ENCODE measurements at regions not wholly inside any gene's neighbourhood (a gene's known extent, or its start where the extent isn't known, plus 50 kb on each side); places are given as distances from the start of the nearest gene placed in this dataset.
A peak's percentile ranks its signal among the peaks of the same experiment; 100 is the strongest.
"Not testable (repeated sequence)": the region's sequence is repeated elsewhere in the genome, so short reads cannot be mapped to it uniquely, and the experiment has no call there.

DNA sequence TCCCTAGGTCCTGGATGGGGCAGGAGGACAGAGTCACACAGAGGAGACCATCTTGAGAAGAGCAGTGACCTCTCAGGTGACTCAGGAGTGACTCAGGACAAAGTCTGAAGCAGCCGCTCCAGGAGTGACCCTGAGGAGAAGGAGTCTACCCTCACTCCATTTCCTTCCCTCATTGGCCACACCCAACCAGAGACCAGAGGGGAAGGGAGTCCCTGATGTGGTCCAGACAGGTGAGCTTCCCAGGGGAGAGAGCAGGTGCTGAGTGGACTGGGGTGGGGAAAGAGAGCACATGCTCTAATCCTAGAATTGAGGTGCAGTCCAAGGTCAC lies 75.5 kb upstream of the MEDAG start:
- Histone ChIP-seq H3K36me3 (ENCODE audit: control insufficient read depth, insufficient read depth, low read length) (no peaks in the 10 kb centered on the region), H3K4me3 (ENCODE audit: low read depth, low read length) (no peak overlapping the region), H3K9me3 (ENCODE audit: control insufficient read depth, insufficient read depth, low read length) (no peaks in the 10 kb centered on the region), H3K27me3 (ENCODE audit: control insufficient read depth, insufficient read depth, low read length) (peaks cover 4% of the 10 kb centered on the region), H3K4me1 (ENCODE audit: control insufficient read depth, insufficient read depth, low read length) (peaks cover 19% of the 10 kb centered on the region), H3K27ac (ENCODE audit: low read depth, low read length) (no peak overlapping the region)
- WGBS (ENCODE audit: insufficient coverage), result no CpG with 5 or more reads among the region's 1 CpG
- DNase-seq (ENCODE audit: low read depth in 4 of 6, low spot score in 6 of 6), result no peak

DNA sequence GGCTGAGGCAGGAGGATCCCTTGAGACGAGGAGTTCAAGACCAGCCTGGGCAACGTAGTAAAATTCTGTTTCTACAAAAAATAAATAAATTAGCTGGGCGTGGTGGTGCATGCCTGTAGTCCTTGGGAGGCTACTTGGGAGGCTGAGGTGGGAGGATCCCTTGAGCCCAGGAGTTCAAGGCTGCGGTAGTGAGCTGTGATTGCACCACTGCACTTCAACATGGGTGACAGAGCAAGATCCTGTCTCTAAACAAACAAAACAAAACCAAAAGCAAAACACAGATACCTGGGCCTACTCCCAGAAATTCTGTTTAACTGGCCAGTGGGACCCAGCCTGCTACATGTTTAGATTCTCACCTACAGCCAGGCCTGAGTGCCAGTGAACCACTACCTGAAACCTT lies 74.6 kb upstream of the MEDAG start:
- no peaks in the 10 kb centered on the region for H3K36me3 ChIP-seq (ENCODE audit: control insufficient read depth, insufficient read depth, low read length)
- H3K4me1 ChIP-seq (ENCODE audit: control insufficient read depth, insufficient read depth, low read length), result peaks cover 19% of the 10 kb centered on the region
- 92% methylated on average over 2 of the region's 4 CpGs for WGBS (ENCODE audit: insufficient coverage)
- peaks cover 4% of the 10 kb centered on the region for H3K27me3 ChIP-seq (ENCODE audit: control insufficient read depth, insufficient read depth, low read length)
- no peaks in the 10 kb centered on the region for H3K9me3 ChIP-seq (ENCODE audit: control insufficient read depth, insufficient read depth, low read length)
- H3K27ac ChIP-seq (ENCODE audit: low read depth, low read length), result no peak overlapping the region
- no peak overlapping the region for H3K4me3 ChIP-seq (ENCODE audit: low read depth, low read length)
- no peak for DNase-seq (ENCODE audit: low read depth in 4 of 6, low spot score in 6 of 6)

DNA sequence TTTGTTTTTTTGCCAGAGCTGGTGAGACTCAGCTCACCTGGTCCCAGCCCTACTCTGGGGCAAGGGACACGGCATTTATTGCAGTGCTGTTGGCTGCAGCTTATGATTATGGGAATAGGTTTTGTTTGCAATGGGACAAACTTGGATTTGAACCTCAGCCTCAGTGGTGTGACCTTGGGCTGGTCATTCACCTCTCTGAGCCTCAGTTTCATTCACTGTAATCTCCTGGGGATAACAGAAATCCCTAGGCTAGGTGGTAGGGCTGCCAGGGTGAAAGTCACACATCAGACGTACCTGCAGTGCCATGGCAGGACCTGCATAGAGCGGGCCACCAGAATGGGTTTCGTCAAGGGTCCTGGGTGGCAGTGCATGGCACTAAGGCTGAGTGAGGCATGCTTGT lies 73.7 kb upstream of the MEDAG start:
- Histone ChIP-seq H3K4me3 (ENCODE audit: low read depth, low read length) (no peak overlapping the region), H3K27ac (ENCODE audit: low read depth, low read length) (no peak overlapping the region), H3K36me3 (ENCODE audit: control insufficient read depth, insufficient read depth, low read length) (no peaks in the 10 kb centered on the region), H3K9me3 (ENCODE audit: control insufficient read depth, insufficient read depth, low read length) (no peaks in the 10 kb centered on the region), H3K4me1 (ENCODE audit: control insufficient read depth, insufficient read depth, low read length) (peaks cover 19% of the 10 kb centered on the region), H3K27me3 (ENCODE audit: control insufficient read depth, insufficient read depth, low read length) (peaks cover 4% of the 10 kb centered on the region)
- no peak for DNase-seq (ENCODE audit: low read depth in 4 of 6, low spot score in 6 of 6)
- WGBS (ENCODE audit: insufficient coverage), result no CpG with 5 or more reads among the region's 4 CpGs

DNA sequence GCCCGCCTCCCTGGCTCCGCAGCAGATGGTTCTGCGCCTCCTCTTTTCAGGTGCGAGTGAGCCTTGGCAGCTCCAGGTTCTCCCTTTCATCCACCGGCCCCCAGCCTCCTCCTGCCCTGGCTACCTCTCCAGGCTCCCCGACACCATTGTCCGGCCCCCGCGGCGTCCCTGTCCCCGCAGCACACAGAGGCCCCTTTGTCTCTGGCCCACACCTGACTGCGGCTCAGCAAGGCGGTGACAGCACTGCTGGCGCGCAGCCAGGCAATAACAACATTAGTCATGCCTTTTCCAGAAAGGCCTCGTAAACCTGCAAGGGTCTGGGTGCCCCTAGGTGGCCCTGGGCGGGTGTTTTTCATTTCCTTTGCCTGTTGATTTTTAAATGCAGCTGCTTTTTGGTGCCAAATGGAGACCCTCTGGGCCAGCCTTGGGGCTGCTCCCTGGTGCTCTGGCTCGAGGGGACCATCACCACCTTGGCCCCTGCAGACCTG lies 73.2 kb upstream of the MEDAG start:
- no peak overlapping the region for H3K27ac ChIP-seq (ENCODE audit: low read depth, low read length)
- H3K4me3 ChIP-seq (ENCODE audit: low read depth, low read length), result no peak overlapping the region
- no peaks in the 10 kb centered on the region for H3K36me3 ChIP-seq (ENCODE audit: control insufficient read depth, insufficient read depth, low read length)
- no peaks in the 10 kb centered on the region for H3K9me3 ChIP-seq (ENCODE audit: control insufficient read depth, insufficient read depth, low read length)
- H3K27me3 ChIP-seq (ENCODE audit: control insufficient read depth, insufficient read depth, low read length), result peaks cover 4% of the 10 kb centered on the region
- peaks cover 19% of the 10 kb centered on the region for H3K4me1 ChIP-seq (ENCODE audit: control insufficient read depth, insufficient read depth, low read length)
- DNase-seq (ENCODE audit: low read depth in 4 of 6, low spot score in 6 of 6), result peak in 2 of 6 donors; percentile 63 to 79
- WGBS (ENCODE audit: insufficient coverage), result 12% methylated on average over 16 of the region's 18 CpGs

DNA sequence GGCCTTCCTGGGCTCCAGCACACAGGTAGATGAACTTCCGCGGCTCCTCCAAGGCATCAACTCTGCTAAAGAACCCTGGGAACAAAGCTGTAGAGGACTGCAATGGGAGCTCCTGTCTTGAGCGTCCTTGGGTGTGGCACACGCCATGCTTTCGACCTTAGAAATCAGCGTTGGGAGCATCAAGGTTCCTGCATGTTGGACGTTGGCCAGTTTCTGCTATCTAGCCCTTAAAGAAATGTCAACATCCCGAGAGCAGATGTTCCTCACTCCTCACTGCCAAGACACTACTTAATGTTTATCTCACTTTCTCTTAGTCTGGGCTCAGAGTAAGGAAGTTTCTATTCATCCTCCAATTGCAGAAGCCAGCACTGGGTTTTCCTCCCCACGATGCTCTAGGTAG lies 70.6 kb upstream of the MEDAG start:
- H3K4me3 ChIP-seq (ENCODE audit: low read depth, low read length), result no peak overlapping the region
- peak in 1 of 6 donors; percentile 34 for DNase-seq (ENCODE audit: low read depth in 4 of 6, low spot score in 6 of 6)
- no peaks in the 10 kb centered on the region for H3K9me3 ChIP-seq (ENCODE audit: control insufficient read depth, insufficient read depth, low read length)
- peak overlapping the region; percentile 43 for H3K27ac ChIP-seq (ENCODE audit: low read depth, low read length)
- no peaks in the 10 kb centered on the region for H3K36me3 ChIP-seq (ENCODE audit: control insufficient read depth, insufficient read depth, low read length)
- peaks cover 4% of the 10 kb centered on the region for H3K27me3 ChIP-seq (ENCODE audit: control insufficient read depth, insufficient read depth, low read length)
- H3K4me1 ChIP-seq (ENCODE audit: control insufficient read depth, insufficient read depth, low read length), result peaks cover 19% of the 10 kb centered on the region
- WGBS (ENCODE audit: insufficient coverage), result 96% methylated on average over 8 of the region's 9 CpGs

DNA sequence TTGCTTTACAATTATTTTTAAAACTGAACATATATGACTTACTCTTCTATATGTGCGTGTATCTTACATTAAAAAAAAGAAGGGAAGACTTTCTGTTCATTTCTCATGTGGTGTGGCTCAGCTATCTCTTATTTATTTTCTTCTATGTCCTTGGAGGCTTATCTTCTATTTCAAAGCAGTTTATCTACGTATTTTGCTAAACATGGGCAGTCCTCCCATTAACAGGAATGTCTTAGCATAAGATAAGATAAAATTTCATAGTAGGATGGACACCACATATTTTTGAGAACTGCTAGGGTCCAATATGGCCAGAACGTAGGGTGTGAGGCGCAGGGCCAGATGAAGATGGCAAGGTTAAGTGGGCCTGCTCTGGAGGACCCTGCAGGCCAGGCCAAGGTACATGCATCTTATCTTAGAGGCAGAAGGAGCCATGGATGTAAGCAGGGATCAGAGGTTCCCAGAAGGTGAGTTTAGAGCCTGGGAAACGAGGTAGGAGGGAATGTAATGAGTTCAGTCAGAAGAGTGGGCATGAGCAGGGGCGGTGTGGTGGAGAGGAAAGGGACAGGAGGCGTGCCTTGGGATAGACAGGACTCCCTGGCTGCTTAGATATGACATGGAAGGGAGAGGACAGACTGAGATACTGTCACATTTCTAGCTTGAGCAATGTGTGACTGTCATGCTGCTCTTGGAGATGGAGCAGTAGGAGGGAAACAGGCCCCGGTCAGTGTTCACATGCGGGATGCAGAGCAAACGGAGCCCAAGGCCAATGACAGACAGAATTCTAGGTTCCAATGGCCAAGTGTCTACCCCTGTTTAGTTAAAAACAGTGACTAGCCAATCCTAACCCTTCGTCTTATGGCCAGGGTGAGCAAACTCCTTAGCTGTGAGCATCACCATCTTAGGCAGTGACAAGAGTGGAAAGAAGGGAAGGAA lies 68.6 kb upstream of the MEDAG start:
- WGBS (ENCODE audit: insufficient coverage), result 92% methylated on average over 9 of the region's 11 CpGs
- H3K4me3 ChIP-seq (ENCODE audit: low read depth, low read length), result no peak overlapping the region
- H3K27ac ChIP-seq (ENCODE audit: low read depth, low read length), result no peak overlapping the region

DNA sequence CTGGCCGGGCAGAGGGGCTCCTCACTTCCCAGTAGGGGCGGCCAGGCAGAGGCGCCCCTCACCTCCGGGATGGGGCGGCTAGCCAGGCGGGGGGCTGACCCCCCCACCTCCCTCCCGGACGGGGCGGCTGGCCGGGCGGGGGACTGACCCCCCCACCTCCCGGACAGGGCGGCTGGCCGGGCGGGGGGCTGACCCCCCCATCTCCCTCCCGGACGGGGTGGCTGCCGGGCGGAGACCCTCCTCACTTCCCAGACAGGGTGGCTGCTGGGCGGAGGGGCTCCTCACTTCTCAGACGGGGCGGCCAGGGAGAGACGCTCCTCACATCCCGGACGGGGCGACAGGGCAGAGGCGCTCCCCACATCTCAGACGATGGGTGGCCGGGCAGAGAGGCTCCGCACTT lies 66.4 kb upstream of the MEDAG start:
- not testable (repeated sequence) for DNase-seq (ENCODE audit: low read depth in 4 of 6, low spot score in 6 of 6); H3K4me3 ChIP-seq (ENCODE audit: low read depth, low read length); H3K4me1 ChIP-seq (ENCODE audit: control insufficient read depth, insufficient read depth, low read length); H3K27me3 ChIP-seq (ENCODE audit: control insufficient read depth, insufficient read depth, low read length); H3K27ac ChIP-seq (ENCODE audit: low read depth, low read length); H3K9me3 ChIP-seq (ENCODE audit: control insufficient read depth, insufficient read depth, low read length); H3K36me3 ChIP-seq (ENCODE audit: control insufficient read depth, insufficient read depth, low read length)
- WGBS (ENCODE audit: insufficient coverage), result no CpG with 5 or more reads among the region's 30 CpGs

More for the DNA sequence above, 68.6 kb upstream of the MEDAG start:
- Histone ChIP-seq H3K27me3 (ENCODE audit: control insufficient read depth, insufficient read depth, low read length) (peaks cover 4% of the 10 kb centered on the region), H3K36me3 (ENCODE audit: control insufficient read depth, insufficient read depth, low read length) (no peaks in the 10 kb centered on the region), H3K9me3 (ENCODE audit: control insufficient read depth, insufficient read depth, low read length) (no peaks in the 10 kb centered on the region), H3K4me1 (ENCODE audit: control insufficient read depth, insufficient read depth, low read length) (peaks cover 19% of the 10 kb centered on the region)
- no peak for DNase-seq (ENCODE audit: low read depth in 4 of 6, low spot score in 6 of 6)

DNA sequence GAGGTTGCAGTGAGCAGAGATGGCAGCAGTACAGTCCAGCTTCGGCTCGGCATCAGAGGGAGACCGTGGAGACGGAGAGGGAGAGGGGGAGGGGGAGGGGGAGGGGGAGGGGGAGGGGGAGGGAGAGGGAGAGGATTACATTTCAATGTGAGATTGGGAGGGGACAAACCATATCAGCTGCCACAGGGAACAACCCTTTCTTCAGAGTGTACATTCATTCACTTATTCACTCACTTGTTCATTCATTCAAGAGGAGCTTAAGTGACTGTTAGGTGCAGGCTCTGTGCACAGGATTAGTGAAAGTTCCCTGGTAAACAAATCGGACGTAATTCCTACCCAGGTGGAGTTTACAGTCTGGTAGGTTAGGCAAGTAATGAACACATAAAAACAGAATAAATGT lies 65.6 kb upstream of the MEDAG start:
- Histone ChIP-seq H3K4me3 (ENCODE audit: low read depth, low read length) (no peak overlapping the region), H3K36me3 (ENCODE audit: control insufficient read depth, insufficient read depth, low read length) (no peaks in the 10 kb centered on the region), H3K4me1 (ENCODE audit: control insufficient read depth, insufficient read depth, low read length) (no peaks in the 10 kb centered on the region), H3K27ac (ENCODE audit: low read depth, low read length) (peak overlapping the region; percentile 64), H3K27me3 (ENCODE audit: control insufficient read depth, insufficient read depth, low read length) (no peaks in the 10 kb centered on the region), H3K9me3 (ENCODE audit: control insufficient read depth, insufficient read depth, low read length) (no peaks in the 10 kb centered on the region)
- WGBS (ENCODE audit: insufficient coverage), result 90% methylated on average over 2 of the region's 6 CpGs
- DNase-seq (ENCODE audit: low read depth in 4 of 6, low spot score in 6 of 6), result no peak

DNA sequence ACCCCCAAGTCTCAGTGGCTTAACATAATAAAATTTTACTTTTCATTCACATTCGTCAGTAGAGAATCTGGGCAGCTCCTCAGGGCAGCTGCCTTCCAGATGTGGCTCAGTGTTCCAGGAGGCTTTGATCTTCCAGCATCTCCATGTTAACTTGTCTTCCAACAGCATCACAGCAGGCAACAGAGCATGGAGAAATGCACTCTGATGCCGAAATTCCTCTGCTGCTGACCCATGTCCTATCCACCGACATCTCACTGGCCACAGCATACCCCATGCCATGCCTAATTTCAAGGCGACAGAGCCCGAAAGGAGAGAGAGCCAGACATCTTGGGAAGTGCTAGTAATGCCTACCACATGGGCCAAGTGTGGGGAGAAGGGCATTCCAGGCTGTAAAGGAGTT lies 64.9 kb upstream of the MEDAG start:
- Histone ChIP-seq H3K4me1 (ENCODE audit: control insufficient read depth, insufficient read depth, low read length) (no peaks in the 10 kb centered on the region), H3K27me3 (ENCODE audit: control insufficient read depth, insufficient read depth, low read length) (no peaks in the 10 kb centered on the region), H3K36me3 (ENCODE audit: control insufficient read depth, insufficient read depth, low read length) (no peaks in the 10 kb centered on the region), H3K4me3 (ENCODE audit: low read depth, low read length) (no peak overlapping the region), H3K9me3 (ENCODE audit: control insufficient read depth, insufficient read depth, low read length) (no peaks in the 10 kb centered on the region), H3K27ac (ENCODE audit: low read depth, low read length) (peak overlapping the region; percentile 64)
- peak in 1 of 6 donors; percentile 49 for DNase-seq (ENCODE audit: low read depth in 4 of 6, low spot score in 6 of 6)
- 65% methylated on average over 5 of the region's 5 CpGs for WGBS (ENCODE audit: insufficient coverage)

DNA sequence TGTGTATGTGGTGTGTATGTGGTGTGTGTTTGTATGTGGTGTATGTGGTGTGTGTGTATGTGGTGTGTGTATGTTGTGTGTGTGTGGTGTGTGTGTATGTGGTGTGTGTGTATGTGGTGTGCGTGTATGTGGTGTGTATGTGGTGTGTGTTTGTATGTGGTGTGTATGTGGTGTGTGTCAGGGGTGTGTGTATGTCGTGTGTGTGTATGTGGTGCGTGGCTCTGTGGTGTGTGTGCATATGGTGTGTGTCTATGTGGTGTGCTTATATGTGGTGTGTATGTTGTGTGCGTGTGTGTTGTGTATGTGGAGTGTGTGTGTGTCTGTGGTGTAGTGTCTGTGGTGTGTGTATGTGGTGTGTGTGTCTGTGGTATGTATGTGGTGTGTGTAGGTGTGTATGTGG lies 62.5 kb upstream of the MEDAG start:
- 78% methylated on average over 4 of the region's 4 CpGs for WGBS (ENCODE audit: insufficient coverage)

More for the DNA sequence above, 62.5 kb upstream of the MEDAG start:
- H3K4me3 ChIP-seq (ENCODE audit: low read depth, low read length), result no peak overlapping the region
- no peaks in the 10 kb centered on the region for H3K4me1 ChIP-seq (ENCODE audit: control insufficient read depth, insufficient read depth, low read length)
- DNase-seq (ENCODE audit: low read depth in 4 of 6, low spot score in 6 of 6), result no peak
- no peaks in the 10 kb centered on the region for H3K36me3 ChIP-seq (ENCODE audit: control insufficient read depth, insufficient read depth, low read length)
- H3K27me3 ChIP-seq (ENCODE audit: control insufficient read depth, insufficient read depth, low read length), result no peaks in the 10 kb centered on the region
- H3K9me3 ChIP-seq (ENCODE audit: control insufficient read depth, insufficient read depth, low read length), result no peaks in the 10 kb centered on the region
- no peak overlapping the region for H3K27ac ChIP-seq (ENCODE audit: low read depth, low read length)
